Gastroesophageal sphincter (tissue), 4 donors: ENCODE measurements at regions not wholly inside any gene's neighbourhood (a gene's known extent, or its start where the extent isn't known, plus 50 kb on each side); places are given as distances from the start of the nearest gene placed in this dataset.

Source experiments
- ATAC-seq: fragments of 150-250 bp; one replicate; pipeline ENCODE4 v1.9.1; 2016; ENCODE audit warnings: mild to moderate bottlenecking, moderate library complexity
- H3K27ac ChIP-seq, 4 donors: fragments of 200-600 bp; sonication (generic) in 3 of 4; 1 replicate in 3 of 4; 2 replicates in 1 of 4; pipeline ENCODE4 v1.5.1; 2016 to 2019
- H3K27me3 ChIP-seq: fragments of 200-600 bp; sonication (generic); one replicate; pipeline ENCODE4 v1.5.1; 2019
- H3K36me3 ChIP-seq, 2 donors: fragments of 200-600 bp; sonication (generic); one replicate each; pipeline ENCODE4 v1.5.1; 2019; ENCODE audit warnings: control low read depth in 1 of 2
- H3K4me1 ChIP-seq, 3 donors: fragments of 200-600 bp; sonication (generic); 1 replicate in 2 of 3; 2 replicates in 1 of 3; pipeline ENCODE4 v1.5.1; 2016 to 2019; ENCODE audit warnings: control low read depth in 2 of 3
- H3K4me3 ChIP-seq, 2 donors: fragments of 200-600 bp; sonication (generic); one replicate each; pipeline ENCODE4 v1.5.1; 2019; ENCODE audit warnings: mild to moderate bottlenecking in 1 of 2, moderate library complexity in 1 of 2
- H3K9me3 ChIP-seq, 3 donors: fragments of 200-600 bp; sonication (generic); one replicate each; pipeline ENCODE4 v1.5.1; 2017 to 2019; ENCODE audit warnings: control low read depth in 2 of 3
- CTCF ChIP-seq, 4 experiments: fragments of 200-600 bp in 2 of 4; fragments of 450-650 bp in 2 of 4; sonication (generic) in 1 of 4; IDR thresholded peaks; one replicate each; pipeline ENCODE4 v1.5.1; 2017 to 2019; ENCODE audit warnings: antibody characterized with exemption in 4 of 4, mild to moderate bottlenecking in 2 of 4, moderate library complexity in 2 of 4
- EP300 ChIP-seq: sonication (generic); formaldehyde crosslinking; IDR thresholded peaks from one replicate; pipeline ENCODE4 v1.6.1; 2017; ENCODE audit warnings: antibody characterized with exemption, mild to moderate bottlenecking
- POLR2A ChIP-seq, 2 donors: fragments of 450-650 bp; IDR thresholded peaks; one replicate each; pipeline ENCODE4 v1.6.1; 2017; ENCODE audit warnings: antibody characterized with exemption in 2 of 2, mild to moderate bottlenecking in 2 of 2, moderate library complexity in 1 of 2
- POLR2AphosphoS5 ChIP-seq: sonication (generic); formaldehyde crosslinking; IDR thresholded peaks from one replicate; pipeline ENCODE4 v1.6.1; 2017; ENCODE audit warnings: antibody characterized with exemption
- WGBS, 2 donors: methylation state at CpG; one replicate each; pipeline ENCODE4 v1.1.5; 2018; ENCODE audit warnings: low coverage in 1 of 2; 5-methylcytosine and 5-hydroxymethylcytosine counted together

GRCh38 chr11:121723246-121723741 is 270.5 kb upstream of the SORL1-AS1 start:
- Histone ChIP-seq H3K4me1 (peaks cover 3 to 44% (median 11%) of the 10 kb centered on the region in 3 donors), H3K4me3 (peak overlapping the region; percentile 38 to 55), H3K36me3 (no peaks in the 10 kb centered on the region), H3K9me3 (no peaks in the 10 kb centered on the region), H3K27me3 (no peaks in the 10 kb centered on the region), H3K27ac (peak overlapping the region; percentile 81 to 97 (median 92))
- ATAC-seq: peak; percentile 50
- WGBS, 2 donors: 5 to 10% methylated on average over 4 to 15 of the region's 16 CpGs
- TF ChIP-seq CTCF (IDR thresholded peaks at IDR 0.05): no peak
- TF ChIP-seq POLR2A (IDR thresholded peaks at IDR 0.05): no peak
- TF ChIP-seq EP300: no peak
- peak; percentile 31 for TF ChIP-seq POLR2AphosphoS5

- Histone ChIP-seq H3K9me3 (no peaks in the 10 kb centered on the region), H3K4me1 (peaks cover 3 to 37% (median 7%) of the 10 kb centered on the region in 3 donors), H3K4me3 (peak overlapping the region; percentile 38 to 55), H3K36me3 (no peaks in the 10 kb centered on the region), H3K27me3 (no peaks in the 10 kb centered on the region), H3K27ac (peak overlapping the region; percentile 81 to 97 (median 92))
- TF ChIP-seq POLR2AphosphoS5 (peak; percentile 98), EP300 (no peak), CTCF (IDR thresholded peaks at IDR 0.05) (peak in 3 of 4 experiments; percentile 25 to 44 (median 37)), POLR2A (IDR thresholded peaks at IDR 0.05) (peak; percentile 65 to 72)
- peak; percentile 93 for ATAC-seq
- WGBS, 2 donors: 0 to 13% methylated on average over 3 to 4 of the region's 46 CpGs
Measured at GRCh38 chr11:121722431-121723245, 269.9 kb upstream of the SORL1-AS1 start.

- 36 to 51% methylated on average over 6 to 7 of the region's 7 CpGs for WGBS, 2 donors
- Histone ChIP-seq H3K27me3 (no peaks in the 10 kb centered on the region), H3K4me3 (peak overlapping the region; percentile 38 to 55), H3K36me3 (no peaks in the 10 kb centered on the region), H3K27ac (peak overlapping the region; percentile 81 to 97 (median 92)), H3K9me3 (no peaks in the 10 kb centered on the region), H3K4me1 (peaks cover 3 to 34% (median 6%) of the 10 kb centered on the region in 3 donors)
- no peak for TF ChIP-seq POLR2A (IDR thresholded peaks at IDR 0.05)
- TF ChIP-seq EP300: no peak
- no peak for TF ChIP-seq POLR2AphosphoS5
- TF ChIP-seq CTCF (IDR thresholded peaks at IDR 0.05): no peak
- no peak for ATAC-seq
Measured at GRCh38 chr11:121721961-121722360, 269.2 kb upstream of the SORL1-AS1 start.

GRCh38 chr11:121721448-121721847 is 268.7 kb upstream of the SORL1-AS1 start:
- Histone ChIP-seq H3K9me3 (no peaks in the 10 kb centered on the region), H3K27me3 (no peaks in the 10 kb centered on the region), H3K4me3 (no peak overlapping the region), H3K36me3 (no peaks in the 10 kb centered on the region), H3K27ac (peak overlapping the region; percentile 81 to 97 (median 92)), H3K4me1 (peaks cover 3 to 37% (median 6%) of the 10 kb centered on the region in 3 donors)
- ATAC-seq: no peak
- TF ChIP-seq POLR2AphosphoS5 (no peak), CTCF (IDR thresholded peaks at IDR 0.05) (no peak), EP300 (no peak), POLR2A (IDR thresholded peaks at IDR 0.05) (no peak)
- WGBS, 2 donors: 82 to 91% methylated on average over 3 of the region's 3 CpGs
